ENCODE measurements at regions not wholly inside any gene's neighbourhood (a gene's known extent, or its start where the extent isn't known, plus 50 kb on each side); places are given as distances from the start of the nearest gene placed in this dataset.

DNA sequence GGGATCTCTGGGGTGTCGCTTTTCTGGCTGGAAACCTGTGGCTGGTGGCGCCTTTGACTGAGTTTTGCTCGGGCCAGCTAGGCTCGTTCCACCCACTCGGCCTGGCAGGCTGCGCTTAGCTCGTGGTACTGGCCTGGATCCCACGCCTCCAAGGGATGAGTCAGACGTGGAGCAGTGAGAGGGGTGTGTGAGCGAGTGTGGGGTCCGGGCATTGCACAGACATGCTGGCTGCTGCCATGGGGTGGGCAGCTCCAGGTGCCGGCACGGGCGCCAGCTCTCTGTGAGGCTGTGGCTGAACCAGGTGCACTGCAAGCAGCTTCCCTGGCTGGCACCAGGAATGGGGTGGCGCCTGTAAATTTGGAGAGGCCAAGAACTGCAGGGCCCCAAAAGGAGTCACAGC lies 63.1 kb upstream of the CACNA2D1 start (continued):
- TF ChIP-seq, protein P1, sequence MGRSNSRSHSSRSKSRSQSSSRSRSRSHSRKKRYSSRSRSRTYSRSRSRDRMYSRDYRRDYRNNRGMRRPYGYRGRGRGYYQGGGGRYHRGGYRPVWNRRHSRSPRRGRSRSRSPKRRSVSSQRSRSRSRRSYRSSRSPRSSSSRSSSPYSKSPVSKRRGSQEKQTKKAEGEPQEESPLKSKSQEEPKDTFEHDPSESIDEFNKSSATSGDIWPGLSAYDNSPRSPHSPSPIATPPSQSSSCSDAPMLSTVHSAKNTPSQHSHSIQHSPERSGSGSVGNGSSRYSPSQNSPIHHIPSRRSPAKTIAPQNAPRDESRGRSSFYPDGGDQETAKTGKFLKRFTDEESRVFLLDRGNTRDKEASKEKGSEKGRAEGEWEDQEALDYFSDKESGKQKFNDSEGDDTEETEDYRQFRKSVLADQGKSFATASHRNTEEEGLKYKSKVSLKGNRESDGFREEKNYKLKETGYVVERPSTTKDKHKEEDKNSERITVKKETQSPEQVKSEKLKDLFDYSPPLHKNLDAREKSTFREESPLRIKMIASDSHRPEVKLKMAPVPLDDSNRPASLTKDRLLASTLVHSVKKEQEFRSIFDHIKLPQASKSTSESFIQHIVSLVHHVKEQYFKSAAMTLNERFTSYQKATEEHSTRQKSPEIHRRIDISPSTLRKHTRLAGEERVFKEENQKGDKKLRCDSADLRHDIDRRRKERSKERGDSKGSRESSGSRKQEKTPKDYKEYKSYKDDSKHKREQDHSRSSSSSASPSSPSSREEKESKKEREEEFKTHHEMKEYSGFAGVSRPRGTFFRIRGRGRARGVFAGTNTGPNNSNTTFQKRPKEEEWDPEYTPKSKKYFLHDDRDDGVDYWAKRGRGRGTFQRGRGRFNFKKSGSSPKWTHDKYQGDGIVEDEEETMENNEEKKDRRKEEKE (IDR thresholded peaks at IDR 0.05), result no peak

DNA sequence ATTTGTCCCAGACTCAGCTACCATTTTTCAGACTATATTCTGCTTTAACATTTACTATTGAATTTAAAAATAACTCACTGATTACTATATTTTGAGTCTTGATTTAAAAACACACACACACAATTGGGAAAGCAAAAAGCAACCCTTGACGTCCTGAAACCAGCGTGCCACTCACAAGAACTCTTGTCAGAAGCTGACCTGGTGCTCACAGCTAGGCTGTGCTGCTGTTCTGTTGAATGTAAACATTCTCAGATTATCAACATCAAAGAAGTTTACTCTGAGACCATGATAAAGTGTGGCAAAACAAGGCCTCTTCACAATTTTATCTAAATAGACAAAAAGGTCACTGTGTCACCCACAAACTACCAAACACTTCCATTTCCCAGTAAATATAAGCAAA lies 62.6 kb upstream of the CACNA2D1 start:
- CTCF ChIA-PET, result interaction anchor here (0.7 to 1.7 kb wide), 11 partner anchors 12 to 272 kb away, joined by 3 to 9 read pairs (median 3); no protein-coding TSS in a partner anchor
- Histone ChIP-seq H2AFZ (ENCODE audit: control insufficient read depth, low read depth, low read length) (no peak overlapping the region), H3K9ac (ENCODE audit: control insufficient read depth, insufficient read depth, low read length) (no peak overlapping the region), H4K20me1 (ENCODE audit: control insufficient read depth, insufficient read depth) (no peaks in the 10 kb centered on the region), H3K36me3 (ENCODE audit: control insufficient read depth in 2 of 2, insufficient read depth in 2 of 2, low read length in 1 of 2) (no peaks in the 10 kb centered on the region), H3K4me3 (no peak overlapping the region), H3K9me3 (replicated peaks; ENCODE audit: control insufficient read depth, insufficient read depth, low read length) (no peaks in the 10 kb centered on the region), H3K27ac (ENCODE audit: control insufficient read depth, insufficient read depth) (no peak overlapping the region), H3K79me2 (ENCODE audit: control insufficient read depth, insufficient read depth, low read length) (no peaks in the 10 kb centered on the region), H3K27me3 (replicated peaks in 1 of 2; ENCODE audit: control insufficient read depth in 2 of 2, insufficient read depth in 2 of 2, low read length in 1 of 2) (no peaks in the 10 kb centered on the region), H3K4me1 (ENCODE audit: control insufficient read depth, insufficient read depth, low read length) (no peaks in the 10 kb centered on the region), H3K4me2 (ENCODE audit: control insufficient read depth, insufficient read depth) (no peak overlapping the region)
- ATAC-seq (no peak), DNase-seq (ENCODE audit: low read depth, low spot score) (no peak), FAIRE-seq (no peak)
- no TSS peak for BruUV-seq (replicated peaks)
- TF ChIP-seq, protein P2, sequence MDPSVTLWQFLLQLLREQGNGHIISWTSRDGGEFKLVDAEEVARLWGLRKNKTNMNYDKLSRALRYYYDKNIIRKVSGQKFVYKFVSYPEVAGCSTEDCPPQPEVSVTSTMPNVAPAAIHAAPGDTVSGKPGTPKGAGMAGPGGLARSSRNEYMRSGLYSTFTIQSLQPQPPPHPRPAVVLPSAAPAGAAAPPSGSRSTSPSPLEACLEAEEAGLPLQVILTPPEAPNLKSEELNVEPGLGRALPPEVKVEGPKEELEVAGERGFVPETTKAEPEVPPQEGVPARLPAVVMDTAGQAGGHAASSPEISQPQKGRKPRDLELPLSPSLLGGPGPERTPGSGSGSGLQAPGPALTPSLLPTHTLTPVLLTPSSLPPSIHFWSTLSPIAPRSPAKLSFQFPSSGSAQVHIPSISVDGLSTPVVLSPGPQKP (IDR thresholded peaks at IDR 0.05; ENCODE audit: low read depth, low read length), result no peak
- TF ChIP-seq RAD21 (IDR thresholded peaks at IDR 0.05; ENCODE audit: insufficient read depth, low read depth, low read length) (0 out of 2 replicates have a peak, but pooled peaks have one; percentile 2), HDGF (IDR thresholded peaks at IDR 0.05) (no peak)
- POLR2A ChIA-PET, result interaction anchor here (0.6 to 1.2 kb wide), 2 partner anchors 12 to 1624 kb away, joined by 3 to 7 read pairs; no protein-coding TSS in a partner anchor
- intact Hi-C loops (cut with micrococcal nuclease; ENCODE audit: unreplicated experiment) (no loop called here), in situ Hi-C loops (cut with MboI) (no loop called here)
- RAD21 ChIA-PET (ENCODE audit: unreplicated experiment), result interaction anchor here (0.8 to 2.1 kb wide), 3 partner anchors 21 to 66 kb away, joined by 3 to 11 read pairs (median 8); no protein-coding TSS in a partner anchor
- SMC1A ChIA-PET (ENCODE audit: uncharacterized antibody, unreplicated experiment), result interaction anchor here (0.7 to 2.7 kb wide), 12 partner anchors 9 to 278 kb away, joined by 3 to 15 read pairs (median 4); no protein-coding TSS in a partner anchor
- 53% methylated on average over 2 of the region's 2 CpGs for WGBS (ENCODE audit: insufficient coverage, insufficient replicate concordance, low lambda C conversion rate, missing lambda C conversion rate)
